GM21529 (cell line): ENCODE measurements at regions not wholly inside any gene's neighbourhood (a gene's known extent, or its start where the extent isn't known, plus 50 kb on each side); places are given as distances from the start of the nearest gene placed in this dataset.

ENCODE experiments used
- ATAC-seq: cut with Tn5 transposase; IDR thresholded peaks from one replicate; pipeline ENCODE4 v1.9.1; 2021; ENCODE audit not compliant: unreplicated experiment

- ATAC-seq = no peak
Observed at GRCh38 chr6:122042380-122042779, 357.1 kb upstream of the HSF2 start.

- no peak for ATAC-seq
Observed at GRCh38 chr6:122042960-122043735, 356.3 kb upstream of the HSF2 start.

- ATAC-seq = no peak
Observed at GRCh38 chr6:122048570-122048969, 350.9 kb upstream of the HSF2 start.

GRCh38 chr6:122049341-122049740, 350.1 kb upstream of the HSF2 start:
- ATAC-seq = no peak

- no peak for ATAC-seq
Observed at GRCh38 chr6:122050242-122050755, 349.2 kb upstream of the HSF2 start.

- ATAC-seq = no peak
Observed at GRCh38 chr6:122052346-122052900, 347.0 kb upstream of the HSF2 start.

- no peak for ATAC-seq
Observed at GRCh38 chr6:122059918-122060317, 339.5 kb upstream of the HSF2 start.

GRCh38 chr6:122061855-122062254, 337.6 kb upstream of the HSF2 start:
- ATAC-seq = no peak

GRCh38 chr6:122063076-122063475, 336.4 kb upstream of the HSF2 start:
- ATAC-seq = no peak

- no peak for ATAC-seq
Observed at GRCh38 chr6:122063761-122064160, 335.7 kb upstream of the HSF2 start.

GRCh38 chr6:122066200-122066599, 333.3 kb upstream of the HSF2 start:
- ATAC-seq = no peak

- ATAC-seq = no peak
Observed at GRCh38 chr6:122068291-122068769, 331.1 kb upstream of the HSF2 start.

- no peak for ATAC-seq
Observed at GRCh38 chr6:122069932-122070331, 329.5 kb upstream of the HSF2 start.

- ATAC-seq = no peak
Observed at GRCh38 chr6:122072014-122072647, 327.3 kb upstream of the HSF2 start.

- ATAC-seq = no peak
Observed at GRCh38 chr6:122075084-122075838, 324.2 kb upstream of the HSF2 start.

- ATAC-seq = no peak
Observed at GRCh38 chr6:122075917-122076316, 323.5 kb upstream of the HSF2 start.

GRCh38 chr6:122077603-122078002, 321.8 kb upstream of the HSF2 start:
- no peak for ATAC-seq

GRCh38 chr6:122078481-122078880, 321.0 kb upstream of the HSF2 start:
- no peak for ATAC-seq

- ATAC-seq = no peak
Observed at GRCh38 chr6:122079916-122080315, 319.5 kb upstream of the HSF2 start.

- ATAC-seq = no peak
Observed at GRCh38 chr6:122081921-122082320, 317.5 kb upstream of the HSF2 start.

- ATAC-seq = no peak
Observed at GRCh38 chr6:122082370-122082769, 317.1 kb upstream of the HSF2 start.
